ENCODE measurements at regions not wholly inside any gene's neighbourhood (a gene's known extent, or its start where the extent isn't known, plus 50 kb on each side); places are given as distances from the start of the nearest gene placed in this dataset.
A peak's percentile ranks its signal among the peaks of the same experiment; 100 is the strongest.
"Not testable (repeated sequence)": the region's sequence is repeated elsewhere in the genome, so short reads cannot be mapped to it uniquely, and the experiment has no call there.

GRCh38 chr6:6818078-6818639, 229.6 kb downstream of the LY86 start:
- DNase-seq = no peak

- DNase-seq = peak in 1 of 3 experiments; percentile 67
Observed at GRCh38 chr6:6820641-6821238, 232.2 kb downstream of the LY86 start.

GRCh38 chr6:6821639-6822261, 233.2 kb downstream of the LY86 start:
- no peak for DNase-seq

GRCh38 chr6:6823030-6823429, 234.5 kb downstream of the LY86 start:
- no peak for DNase-seq

GRCh38 chr6:6823568-6824224, 235.2 kb downstream of the LY86 start:
- DNase-seq = no peak

- no peak for DNase-seq
Observed at GRCh38 chr6:6824381-6824780, 235.9 kb downstream of the LY86 start.

- DNase-seq = peak in 1 of 3 experiments; percentile 69
Observed at GRCh38 chr6:6825193-6825784, 236.8 kb downstream of the LY86 start.

- peak; percentile 43 to 87 (median 72) for DNase-seq
Observed at GRCh38 chr6:6826095-6826901, 237.8 kb downstream of the LY86 start.

GRCh38 chr6:6826961-6827360, 238.4 kb downstream of the LY86 start:
- no peak for DNase-seq

GRCh38 chr6:6829872-6830685, 241.6 kb downstream of the LY86 start:
- DNase-seq = no peak

GRCh38 chr6:6830686-6831063, 242.2 kb downstream of the LY86 start:
- DNase-seq = not testable (repeated sequence)

GRCh38 chr6:6832439-6832838, 243.9 kb downstream of the LY86 start:
- DNase-seq = no peak

GRCh38 chr6:6834356-6835222, 246.1 kb downstream of the LY86 start:
- peak; percentile 62 to 95 (median 90) for DNase-seq

GRCh38 chr6:6835223-6835503, 246.6 kb downstream of the LY86 start:
- no peak for DNase-seq

- DNase-seq = no peak
Observed at GRCh38 chr6:6836609-6837406, 248.3 kb downstream of the LY86 start.

- DNase-seq = no peak
Observed at GRCh38 chr6:6837541-6838080, 249.1 kb downstream of the LY86 start.

- no peak for DNase-seq
Observed at GRCh38 chr6:6840831-6841291, 252.3 kb downstream of the LY86 start.

GRCh38 chr6:6841571-6841970, 253.1 kb downstream of the LY86 start:
- DNase-seq = no peak

GRCh38 chr6:6842291-6842690, 253.8 kb downstream of the LY86 start:
- no peak for DNase-seq
